HCT116 (cell line): ENCODE measurements at regions not wholly inside any gene's neighbourhood (a gene's known extent, or its start where the extent isn't known, plus 50 kb on each side); places are given as distances from the start of the nearest gene placed in this dataset.

Source experiments
- ATAC-seq: fragments of 200-7000 bp; cut with Tn5 transposase; 2 replicates; pipeline ENCODE4 v1.9.1; 2020; ENCODE audit warnings: mild to moderate bottlenecking, moderate library complexity
- BruUV-seq: library from RNA; stranded (reverse); fragments of 400-500 nt; replicated peaks from 2 replicates; lab custom pipeline; 2021; lab: Mats Ljungman, UMichigan
- CTCF ChIA-PET: fragments of 300-600 bp; sonication (Branson Sonifier 250); formaldehyde crosslinking; loops from one replicate; lab custom pipeline; 2021; ENCODE audit warnings: antibody characterized with exemption; lab: Charles Lee
- POLR2A ChIA-PET: fragments of 300-600, 350-600 bp; sonication (Branson Sonifier 250); formaldehyde crosslinking; loops from one replicate; lab custom pipeline; 2021; ENCODE audit warnings: antibody characterized with exemption; lab: Charles Lee
- RAD21 ChIA-PET, 2 experiments: fragments of 300-600 bp; sonication (Branson Sonifier 250); formaldehyde crosslinking; loops; one replicate each; lab custom pipeline; 2023; ENCODE audit warnings: low total read pairs in 2 of 2; ENCODE audit not compliant: uncharacterized antibody in 2 of 2, unreplicated experiment in 2 of 2, low non-redundant PET in 1 of 2; lab: Charles Lee
- DNase-seq: peaks from one replicate; pipeline ENCODE4 v3.0.0-alpha.2; 2010; ENCODE audit warnings: low read depth, low spot score
- H2AFZ ChIP-seq: fragments of 200-600 bp; shearing (Covaris generic), sonication (generic); 2 replicates; pipeline ENCODE4 v1.6.1; 2017; ENCODE audit warnings: low read depth, mixed run types, mixed read lengths, antibody characterized with exemption, low read length; ENCODE audit not compliant: poor library complexity, severe bottlenecking
- H3K27ac ChIP-seq: 2 replicates; pipeline ENCODE4 v1.5.1; 2012; ENCODE audit warnings: low read depth, low read length
- H3K27me3 ChIP-seq: fragments of 200-600 bp; sonication (generic); 2 replicates; pipeline ENCODE4 v1.6.1; 2016; ENCODE audit warnings: mixed run types, low read length, mixed read lengths; ENCODE audit not compliant: insufficient read depth
- H3K36me3 ChIP-seq, 2 experiments: fragments of 200-500 bp in 1 of 2; fragments of 200-600 bp in 1 of 2; sonication (Bioruptor generic) in 1 of 2; sonication (generic) in 1 of 2; 2 replicates each; pipeline versions ENCODE4 v1.5.1 to v1.6.1; 2014 to 2016; ENCODE audit warnings: low read length in 2 of 2, inconsistent platforms in 1 of 2, mixed read lengths in 1 of 2, mixed run types in 1 of 2; ENCODE audit not compliant: insufficient read depth in 2 of 2, control insufficient read depth in 1 of 2
- H3K4me1 ChIP-seq, 2 experiments: fragments of 200-600 bp in 1 of 2; sonication (generic) in 1 of 2; 2 replicates each; pipeline versions ENCODE4 v1.5.1 to v1.6.1; 2012 to 2017; ENCODE audit warnings: low read length in 2 of 2, inconsistent platforms in 1 of 2, mild to moderate bottlenecking in 1 of 2, mixed read lengths in 1 of 2, mixed run types in 1 of 2, moderate library complexity in 1 of 2; ENCODE audit not compliant: insufficient read depth in 2 of 2, control insufficient read depth in 1 of 2
- H3K4me2 ChIP-seq: fragments of 200-600 bp; sonication (generic); 2 replicates; pipeline ENCODE4 v1.6.1; 2017; ENCODE audit warnings: mixed run types, low read length, mixed read lengths
- H3K4me3 ChIP-seq, 2 experiments: fragments of 200-600 bp in 1 of 2; sonication (generic) in 1 of 2; replicated peaks in 1 of 2; 2 replicates each; pipeline ENCODE4 v1.5.1; 2011 to 2016; ENCODE audit warnings: low read length in 2 of 2, control low read depth in 1 of 2, low read depth in 1 of 2, mild to moderate bottlenecking in 1 of 2, mixed read lengths in 1 of 2, mixed run types in 1 of 2
- H3K79me2 ChIP-seq: fragments of 200-600 bp; sonication (generic); 2 replicates; pipeline ENCODE4 v1.6.1; 2017; ENCODE audit warnings: mild to moderate bottlenecking, mixed run types, low read length, moderate library complexity, mixed read lengths; ENCODE audit not compliant: insufficient read depth
- H3K9ac ChIP-seq: fragments of 200-600 bp; sonication (generic); 2 replicates; pipeline ENCODE4 v1.6.1; 2016; ENCODE audit warnings: low read length, mixed read lengths
- H3K9me2 ChIP-seq: fragments of 200-600 bp; sonication (generic), shearing (Covaris generic); 2 replicates; pipeline ENCODE4 v1.6.1; 2017; ENCODE audit warnings: mixed run types, mild to moderate bottlenecking, moderate library complexity; ENCODE audit not compliant: insufficient read depth
- H3K9me3 ChIP-seq, 2 experiments: fragments of 200-500 bp in 1 of 2; fragments of 200-600 bp in 1 of 2; sonication (Bioruptor generic) in 1 of 2; sonication (generic) in 1 of 2; 2 replicates each; pipeline ENCODE4 v1.6.1; 2014 to 2017; ENCODE audit warnings: low read length in 2 of 2, mixed read lengths in 2 of 2, inconsistent platforms in 1 of 2, low read depth in 1 of 2, mild to moderate bottlenecking in 1 of 2, mixed run types in 1 of 2, moderate library complexity in 1 of 2; ENCODE audit not compliant: control insufficient read depth in 1 of 2, insufficient read depth in 1 of 2
- H4K20me1 ChIP-seq: fragments of 200-600 bp; sonication (generic), shearing (Covaris generic); 2 replicates; pipeline ENCODE4 v1.6.1; 2017; ENCODE audit warnings: mixed run types, mild to moderate bottlenecking, moderate library complexity; ENCODE audit not compliant: insufficient read depth
- CEBPB ChIP-seq: IDR thresholded peaks from 2 replicates; pipeline ENCODE4 v1.6.1; 2012; ENCODE audit warnings: low read depth
- CTCF ChIP-seq, 3 experiments: fragments of 200-600 bp in 1 of 3; sonication (generic) in 1 of 3; IDR thresholded peaks in 2 of 3; conservative IDR thresholded peaks in 1 of 3; 2 replicates each; pipeline ENCODE4 v1.5.1; 2012 to 2017; ENCODE audit warnings: low read depth in 2 of 3, low read length in 2 of 3, antibody characterized with exemption in 1 of 3, borderline replicate concordance in 1 of 3, control low read depth in 1 of 3, mild to moderate bottlenecking in 1 of 3, mixed read lengths in 1 of 3, mixed run types in 1 of 3, moderate library complexity in 1 of 3; ENCODE audit not compliant: insufficient read depth in 1 of 3
- EGR1 ChIP-seq: IDR thresholded peaks from 2 replicates; pipeline ENCODE4 v1.6.1; 2012; ENCODE audit warnings: low read depth
- ELF1 ChIP-seq: IDR thresholded peaks from 2 replicates; pipeline ENCODE4 v1.6.1; 2012; ENCODE audit warnings: low read depth, borderline replicate concordance
- EZH2phosphoT487 ChIP-seq: fragments of 200-600 bp; IDR thresholded peaks from 2 replicates; pipeline ENCODE4 v1.6.1; 2018; ENCODE audit warnings: antibody characterized with exemption, borderline replicate concordance
- FOSL1 ChIP-seq: IDR thresholded peaks from 2 replicates; pipeline ENCODE4 v1.6.1; 2012; ENCODE audit warnings: low read depth
- JUND ChIP-seq: IDR thresholded peaks from 2 replicates; pipeline ENCODE4 v1.6.1; 2012
- REST ChIP-seq: IDR thresholded peaks from 2 replicates; pipeline ENCODE4 v1.6.1; 2012; ENCODE audit warnings: low read depth
- SIN3A ChIP-seq: IDR thresholded peaks from 2 replicates; pipeline ENCODE4 v1.6.1; 2012; ENCODE audit warnings: low read depth
- SP1 ChIP-seq: IDR thresholded peaks from 2 replicates; pipeline ENCODE4 v1.6.1; 2012; ENCODE audit warnings: low read depth
- SRF ChIP-seq: IDR thresholded peaks from 2 replicates; pipeline ENCODE4 v1.6.1; 2012; ENCODE audit warnings: low read depth
- TCF7L2 ChIP-seq: IDR thresholded peaks from 2 replicates; pipeline ENCODE4 v1.7.0; 2011; ENCODE audit warnings: borderline replicate concordance, inconsistent platforms; ENCODE audit not compliant: insufficient read depth, insufficient read length; ENCODE audit errors: extremely low read depth
- ZBTB33 ChIP-seq: IDR thresholded peaks from 2 replicates; pipeline ENCODE4 v1.6.1; 2011; ENCODE audit warnings: mild to moderate bottlenecking, low read length, moderate library complexity; ENCODE audit not compliant: insufficient replicate concordance; ENCODE audit errors: extremely low read depth
- ZFX ChIP-seq: fragments of 450-650 bp; IDR thresholded peaks from 2 replicates; pipeline ENCODE4 v1.6.1; 2017
- ZNF274 ChIP-seq: fragments of 200-500 bp; sonication (Bioruptor generic); IDR thresholded peaks from 2 replicates; pipeline ENCODE4 v1.6.1; 2014; ENCODE audit warnings: mild to moderate bottlenecking, low read depth, low read length, inconsistent platforms
- intact Hi-C: fragments of 100-400 bp; cut with micrococcal nuclease; formaldehyde crosslinking; loops from 2 replicates; pipeline ENCODE4 v1.10.0; 2022

- ChIA-PET POLR2A (no interaction called here), CTCF (no interaction called here), RAD21 (no interaction called here)
- no peak overlapping the region for H3K27ac ChIP-seq
- H3K9ac ChIP-seq, result no peak overlapping the region
- no peaks in the 10 kb centered on the region for H3K9me2 ChIP-seq
- H3K27me3 ChIP-seq, result no peaks in the 10 kb centered on the region
- DNase-seq (no peak), ATAC-seq (no peak)
- H3K9me3 ChIP-seq, result peaks cover 5% of the 10 kb centered on the region in 2 experiments; a peak in 1 of 4 replicates
- no peaks in the 10 kb centered on the region for H3K79me2 ChIP-seq
- intact Hi-C loops, result no loop called here
- no peak overlapping the region for H3K4me2 ChIP-seq
- BruUV-seq, result no TSS peak
- no peak overlapping the region for H2AFZ ChIP-seq
- no peaks in the 10 kb centered on the region for H3K36me3 ChIP-seq
- H3K4me3 ChIP-seq, result no peak overlapping the region
- no peaks in the 10 kb centered on the region for H4K20me1 ChIP-seq
- peaks cover 9 to 15% of the 10 kb centered on the region in 2 experiments; a peak in 3 of 4 replicates for H3K4me1 ChIP-seq
- TF ChIP-seq EGR1 (no peak), ZFX (no peak), EZH2phosphoT487 (no peak), SIN3A (no peak), FOSL1 (no peak), SRF (no peak), JUND (no peak), TCF7L2 (no peak), CTCF (IDR thresholded peaks at IDR 0.05 in 2 of 3, conservative IDR thresholded peaks at IDR 0.05 in 1 of 3; ENCODE audit: borderline replicate concordance in 1 of 3, insufficient read depth in 1 of 3, low read depth in 2 of 3, low read length in 2 of 3) (no peak), CEBPB (no peak), ZBTB33 (no peak), SP1 (no peak), ZNF274 (no peak), ELF1 (no peak), REST (no peak)
- TF ChIP-seq, all 23 proteins: peak for 0
Measured at GRCh38 chr10:89870936-89871335, 169.5 kb downstream of the KIF20B start.
